Esophagus squamous epithelium (tissue), 5 donors: ENCODE measurements at regions not wholly inside any gene's neighbourhood (a gene's known extent, or its start where the extent isn't known, plus 50 kb on each side); places are given as distances from the start of the nearest gene placed in this dataset.

ENCODE experiments used
- DNase-seq: peaks from one replicate; lab custom pipeline; 2025; lab: John Stamatoyannopoulos, UW
- H3K27ac ChIP-seq, 4 donors: fragments of 200-600 bp; sonication (generic); one replicate each; pipeline ENCODE4 v1.5.1; 2016 to 2019; ENCODE audit warnings: mild to moderate bottlenecking in 1 of 4
- H3K27me3 ChIP-seq, 4 donors: fragments of 200-600 bp; sonication (generic); 1 replicate in 3 of 4; 2 replicates in 1 of 4; pipeline versions ENCODE4 v1.5.1 to v1.6.0; 2017 to 2021; ENCODE audit warnings: antibody characterized with exemption in 1 of 4
- H3K36me3 ChIP-seq, 3 donors: fragments of 200-600 bp; sonication (generic); one replicate each; pipeline ENCODE4 v1.5.1; 2016 to 2019
- H3K4me1 ChIP-seq, 3 donors: fragments of 200-600 bp; sonication (generic); one replicate each; pipeline ENCODE4 v1.5.1; 2017 to 2019
- H3K4me3 ChIP-seq, 4 donors: fragments of 200-600 bp; sonication (generic); 1 replicate in 3 of 4; 2 replicates in 1 of 4; pipeline ENCODE4 v1.5.1; 2016 to 2019; ENCODE audit warnings: mild to moderate bottlenecking in 2 of 4, moderate library complexity in 1 of 4
- H3K9me3 ChIP-seq, 3 donors: fragments of 200-600 bp; sonication (generic); one replicate each; pipeline ENCODE4 v1.5.1; 2016 to 2019
- POLR2A ChIP-seq, 4 donors: fragments of 450-650 bp; IDR thresholded peaks; one replicate each; pipeline ENCODE4 v1.6.1; 2017; ENCODE audit warnings: antibody characterized with exemption in 4 of 4, mild to moderate bottlenecking in 4 of 4, moderate library complexity in 3 of 4
- WGBS, 2 donors: methylation state at CpG; one replicate each; pipeline ENCODE4 v1.1.5; 2018; 5-methylcytosine and 5-hydroxymethylcytosine counted together
- intact Hi-C: fragments of 100-400 bp; cut with DNase I; formaldehyde crosslinking; loops from one replicate; pipeline ENCODE4 v1.15.0; 2022
- TF ChIP-seq, protein P1 (sequence below), 6 experiments: fragments of 450-650 bp in 4 of 6; fragments of 200-600 bp in 2 of 6; sonication (generic) in 2 of 6; IDR thresholded peaks; one replicate each; pipeline ENCODE4 v1.5.1; 2016 to 2019; ENCODE audit warnings: antibody characterized with exemption in 6 of 6, mild to moderate bottlenecking in 4 of 6, moderate library complexity in 4 of 6
- donor health status: DM: yes; HTN: yes; CAD: no.

DNA sequence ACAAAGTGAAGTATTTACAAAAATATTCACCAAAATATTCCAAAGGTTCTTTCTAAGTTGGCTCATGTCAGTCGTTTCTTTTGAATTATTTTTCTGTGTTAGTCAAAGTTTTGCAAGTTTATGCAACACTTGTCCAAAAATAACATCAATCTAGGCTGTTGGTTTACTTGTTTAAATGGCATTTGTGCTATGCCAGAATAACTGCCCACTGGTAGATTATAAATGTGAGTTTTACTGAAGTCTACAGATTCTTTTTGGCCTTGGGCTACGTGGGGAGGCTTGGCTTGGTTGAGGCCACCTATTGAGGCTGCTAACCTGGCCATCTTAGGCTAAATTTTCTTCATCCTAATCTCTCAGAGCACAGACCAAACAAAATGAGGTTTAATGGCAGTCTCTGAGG is 1091.9 kb upstream of the RAG2 start:
- no peak for DNase-seq
- Histone ChIP-seq H3K4me3 (no peak overlapping the region), H3K27me3 (no peaks in the 10 kb centered on the region), H3K4me1 (no peaks in the 10 kb centered on the region), H3K27ac (no peak overlapping the region), H3K9me3 (peaks cover 0 to 6% (median 1%) of the 10 kb centered on the region in 3 donors), H3K36me3 (no peaks in the 10 kb centered on the region)
- no peak for TF ChIP-seq POLR2A (IDR thresholded peaks at IDR 0.05)
- TF ChIP-seq, protein P1, sequence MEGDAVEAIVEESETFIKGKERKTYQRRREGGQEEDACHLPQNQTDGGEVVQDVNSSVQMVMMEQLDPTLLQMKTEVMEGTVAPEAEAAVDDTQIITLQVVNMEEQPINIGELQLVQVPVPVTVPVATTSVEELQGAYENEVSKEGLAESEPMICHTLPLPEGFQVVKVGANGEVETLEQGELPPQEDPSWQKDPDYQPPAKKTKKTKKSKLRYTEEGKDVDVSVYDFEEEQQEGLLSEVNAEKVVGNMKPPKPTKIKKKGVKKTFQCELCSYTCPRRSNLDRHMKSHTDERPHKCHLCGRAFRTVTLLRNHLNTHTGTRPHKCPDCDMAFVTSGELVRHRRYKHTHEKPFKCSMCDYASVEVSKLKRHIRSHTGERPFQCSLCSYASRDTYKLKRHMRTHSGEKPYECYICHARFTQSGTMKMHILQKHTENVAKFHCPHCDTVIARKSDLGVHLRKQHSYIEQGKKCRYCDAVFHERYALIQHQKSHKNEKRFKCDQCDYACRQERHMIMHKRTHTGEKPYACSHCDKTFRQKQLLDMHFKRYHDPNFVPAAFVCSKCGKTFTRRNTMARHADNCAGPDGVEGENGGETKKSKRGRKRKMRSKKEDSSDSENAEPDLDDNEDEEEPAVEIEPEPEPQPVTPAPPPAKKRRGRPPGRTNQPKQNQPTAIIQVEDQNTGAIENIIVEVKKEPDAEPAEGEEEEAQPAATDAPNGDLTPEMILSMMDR (IDR thresholded peaks at IDR 0.05) = no peak
- WGBS, 2 donors = 13 to 32% methylated on average over 2 of the region's 2 CpGs
- intact Hi-C loops = no loop called here

DNA sequence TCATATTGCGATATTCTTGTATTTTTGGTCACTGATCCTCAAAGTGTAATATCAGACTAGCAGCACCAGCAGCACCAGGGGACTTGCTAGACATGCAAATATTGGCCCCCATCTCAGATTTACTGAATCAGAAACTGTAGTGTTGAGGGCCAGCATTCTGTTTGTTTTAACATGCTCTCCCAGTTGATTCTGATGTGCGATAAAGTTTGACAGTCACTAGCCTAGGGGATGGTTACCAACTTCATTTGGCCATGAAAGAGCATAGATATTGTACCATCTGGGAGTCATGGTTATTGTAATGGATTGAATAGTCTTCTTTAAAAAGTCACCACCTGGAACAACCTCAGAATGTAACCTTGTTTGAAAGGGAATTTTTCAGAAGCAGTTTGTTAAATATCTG is 1090.4 kb upstream of the RAG2 start:
- 48% methylated on average over 2 of the region's 2 CpGs for WGBS, 2 donors
- H3K27ac ChIP-seq = no peak overlapping the region
- H3K4me3 ChIP-seq = no peak overlapping the region
- H3K36me3 ChIP-seq = no peaks in the 10 kb centered on the region
- no peak for TF ChIP-seq POLR2A (IDR thresholded peaks at IDR 0.05)
- TF ChIP-seq, protein P1 (IDR thresholded peaks at IDR 0.05) = no peak
- no peaks in the 10 kb centered on the region for H3K9me3 ChIP-seq
- intact Hi-C loops = no loop called here
- H3K27me3 ChIP-seq = no peaks in the 10 kb centered on the region
- DNase-seq = no peak
- H3K4me1 ChIP-seq = no peaks in the 10 kb centered on the region

DNA sequence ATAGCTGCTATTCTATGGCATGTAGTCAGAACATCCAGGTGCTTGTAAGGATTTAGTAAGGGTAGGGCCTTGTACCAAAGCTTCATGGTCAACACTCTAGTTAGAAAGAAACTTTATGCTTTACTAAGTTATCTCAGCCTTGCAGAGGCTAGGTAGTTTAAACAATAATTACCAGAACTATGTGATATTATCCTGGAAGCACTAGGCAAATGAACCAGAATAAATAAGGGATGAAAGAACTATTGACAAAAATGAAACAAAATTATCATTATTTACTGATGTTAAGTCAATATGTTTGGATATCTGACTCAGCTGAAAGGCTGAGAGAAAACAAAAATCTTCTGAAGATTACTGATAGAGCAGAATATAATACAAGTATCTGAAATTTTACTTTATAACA is 1089.1 kb upstream of the RAG2 start:
- TF ChIP-seq POLR2A (IDR thresholded peaks at IDR 0.05) = no peak
- TF ChIP-seq, protein P1 (IDR thresholded peaks at IDR 0.05) = no peak
- H3K4me3 ChIP-seq = no peak overlapping the region
- no peak for DNase-seq
- H3K36me3 ChIP-seq = no peaks in the 10 kb centered on the region
- H3K9me3 ChIP-seq = peaks cover 0 to 8% (median 0%) of the 10 kb centered on the region in 3 donors
- H3K27ac ChIP-seq = no peak overlapping the region
- no peaks in the 10 kb centered on the region for H3K4me1 ChIP-seq
- no peaks in the 10 kb centered on the region for H3K27me3 ChIP-seq
- intact Hi-C loops = no loop called here

DNA sequence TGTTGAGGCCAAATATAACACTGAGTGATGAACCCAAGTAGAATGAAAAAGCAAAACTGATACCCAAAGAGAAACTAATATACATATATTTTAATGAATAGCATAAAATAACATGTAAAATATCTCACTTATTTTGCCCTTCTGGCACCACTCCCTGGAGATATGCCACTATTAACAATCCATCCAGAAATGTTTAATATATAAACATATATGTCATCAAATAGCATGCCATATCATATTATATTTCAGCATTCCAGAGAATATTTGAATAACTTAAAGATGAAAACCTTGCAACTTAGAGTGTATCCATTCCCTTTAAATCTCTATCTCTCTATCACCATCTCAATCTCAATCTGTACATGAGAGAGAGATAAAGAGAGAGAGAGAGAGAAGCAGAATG is 1073.3 kb upstream of the RAG2 start:
- H3K4me1 ChIP-seq = no peaks in the 10 kb centered on the region
- H3K27me3 ChIP-seq = no peaks in the 10 kb centered on the region
- no peak for TF ChIP-seq POLR2A (IDR thresholded peaks at IDR 0.05)
- TF ChIP-seq, protein P1 (IDR thresholded peaks at IDR 0.05) = no peak
- H3K4me3 ChIP-seq = no peak overlapping the region
- no peaks in the 10 kb centered on the region for H3K36me3 ChIP-seq
- intact Hi-C loops = no loop called here
- H3K27ac ChIP-seq = no peak overlapping the region
- H3K9me3 ChIP-seq = no peaks in the 10 kb centered on the region
- no peak for DNase-seq

DNA sequence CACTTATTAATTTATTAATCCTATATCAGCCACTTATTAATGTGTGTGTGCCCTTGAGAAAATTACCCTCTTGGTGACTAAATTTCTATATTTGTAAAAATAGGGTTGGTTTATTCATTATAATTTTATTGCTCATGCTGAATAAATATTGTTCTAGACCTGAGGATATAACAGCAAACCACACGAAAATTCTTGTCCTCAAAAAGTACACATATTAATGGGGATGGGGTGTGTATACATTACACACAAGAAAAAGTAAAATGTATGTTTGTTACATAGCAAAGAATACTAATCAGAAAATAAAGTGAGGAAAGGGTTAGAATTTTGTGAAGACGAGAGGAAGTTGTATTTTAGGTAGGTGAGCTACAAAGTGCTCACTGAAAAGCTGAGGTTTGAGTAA is 1068.9 kb upstream of the RAG2 start:
- Histone ChIP-seq H3K9me3 (no peaks in the 10 kb centered on the region), H3K4me3 (no peak overlapping the region), H3K4me1 (no peaks in the 10 kb centered on the region), H3K27ac (no peak overlapping the region), H3K36me3 (no peaks in the 10 kb centered on the region), H3K27me3 (no peaks in the 10 kb centered on the region)
- no peak for DNase-seq
- 50 to 53% methylated on average over 2 of the region's 2 CpGs for WGBS, 2 donors
- intact Hi-C loops = no loop called here
- TF ChIP-seq, protein P1 (IDR thresholded peaks at IDR 0.05) = no peak
- no peak for TF ChIP-seq POLR2A (IDR thresholded peaks at IDR 0.05)
